ENCODE measurements at regions not wholly inside any gene's neighbourhood (a gene's known extent, or its start where the extent isn't known, plus 50 kb on each side); places are given as distances from the start of the nearest gene placed in this dataset.

- TF ChIP-seq, protein P1, sequence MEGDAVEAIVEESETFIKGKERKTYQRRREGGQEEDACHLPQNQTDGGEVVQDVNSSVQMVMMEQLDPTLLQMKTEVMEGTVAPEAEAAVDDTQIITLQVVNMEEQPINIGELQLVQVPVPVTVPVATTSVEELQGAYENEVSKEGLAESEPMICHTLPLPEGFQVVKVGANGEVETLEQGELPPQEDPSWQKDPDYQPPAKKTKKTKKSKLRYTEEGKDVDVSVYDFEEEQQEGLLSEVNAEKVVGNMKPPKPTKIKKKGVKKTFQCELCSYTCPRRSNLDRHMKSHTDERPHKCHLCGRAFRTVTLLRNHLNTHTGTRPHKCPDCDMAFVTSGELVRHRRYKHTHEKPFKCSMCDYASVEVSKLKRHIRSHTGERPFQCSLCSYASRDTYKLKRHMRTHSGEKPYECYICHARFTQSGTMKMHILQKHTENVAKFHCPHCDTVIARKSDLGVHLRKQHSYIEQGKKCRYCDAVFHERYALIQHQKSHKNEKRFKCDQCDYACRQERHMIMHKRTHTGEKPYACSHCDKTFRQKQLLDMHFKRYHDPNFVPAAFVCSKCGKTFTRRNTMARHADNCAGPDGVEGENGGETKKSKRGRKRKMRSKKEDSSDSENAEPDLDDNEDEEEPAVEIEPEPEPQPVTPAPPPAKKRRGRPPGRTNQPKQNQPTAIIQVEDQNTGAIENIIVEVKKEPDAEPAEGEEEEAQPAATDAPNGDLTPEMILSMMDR (IDR thresholded peaks at IDR 0.05 in 2 of 3, conservative IDR thresholded peaks at IDR 0.05 in 1 of 3; ENCODE audit: insufficient read depth in 2 of 3, low read depth in 1 of 3, low read length in 3 of 3): no peak
- no peak for TF ChIP-seq NR2C2 (CRISPR knock-in tag; IDR thresholded peaks at IDR 0.05)
- no peak for TF ChIP-seq NR2C2 (tag; IDR thresholded peaks at IDR 0.05)
- no peak for TF ChIP-seq ZNF121 (CRISPR knock-in tag; conservative IDR thresholded peaks at IDR 0.05)
- no peak for TF ChIP-seq ESRRB (CRISPR knock-in tag; IDR thresholded peaks at IDR 0.05; ENCODE audit: borderline replicate concordance)
Measured at GRCh38 chr18:31232775-31233424, 70.2 kb upstream of the DSC1 start.

Measured in K562 (cell line).